H9 (cell line): ENCODE measurements at regions not wholly inside any gene's neighbourhood (a gene's known extent, or its start where the extent isn't known, plus 50 kb on each side); places are given as distances from the start of the nearest gene placed in this dataset.

Experiments used
- DNase-seq: peaks from one replicate; pipeline ENCODE4 v3.0.0-alpha.2; 2017
- H2AFZ ChIP-seq: one replicate; pipeline ENCODE4 v1.6.1; 2013; ENCODE audit warnings: mild to moderate bottlenecking, low read length, control low read depth, moderate library complexity
- H2AK5ac ChIP-seq: 2 replicates; pipeline ENCODE4 v1.6.1; 2013; ENCODE audit warnings: low read length, control low read depth, mixed read lengths; ENCODE audit not compliant: insufficient read length
- H2BK120ac ChIP-seq: one replicate; pipeline ENCODE4 v1.6.1; 2013; ENCODE audit warnings: low read depth, mild to moderate bottlenecking, low read length, control low read depth, inconsistent platforms; ENCODE audit not compliant: poor library complexity, severe bottlenecking
- H2BK12ac ChIP-seq: 2 replicates; pipeline ENCODE4 v1.6.1; 2013; ENCODE audit warnings: low read length, control low read depth, mixed read lengths, low read depth; ENCODE audit not compliant: insufficient read length
- H2BK15ac ChIP-seq: 2 replicates; pipeline ENCODE4 v1.6.1; 2013; ENCODE audit warnings: low read depth, low read length, control low read depth
- H2BK20ac ChIP-seq: one replicate; pipeline ENCODE4 v1.6.1; 2013; ENCODE audit warnings: low read depth, mild to moderate bottlenecking, low read length, control low read depth, inconsistent platforms; ENCODE audit not compliant: poor library complexity, severe bottlenecking
- H2BK5ac ChIP-seq: 2 replicates; pipeline ENCODE4 v1.6.1; 2013; ENCODE audit warnings: low read length, control low read depth, mixed read lengths; ENCODE audit not compliant: insufficient read length
- H3K14ac ChIP-seq: 2 replicates; pipeline ENCODE4 v1.6.1; 2013; ENCODE audit warnings: low read length, control low read depth; ENCODE audit not compliant: insufficient read depth
- H3K18ac ChIP-seq: 2 replicates; pipeline ENCODE4 v1.6.1; 2013; ENCODE audit warnings: low read depth, mild to moderate bottlenecking, mixed read lengths, low read length, control low read depth; ENCODE audit not compliant: insufficient read length
- H3K23ac ChIP-seq: 2 replicates; pipeline ENCODE4 v1.6.1; 2013; ENCODE audit warnings: low read length, control low read depth, mixed read lengths, low read depth; ENCODE audit not compliant: insufficient read length
- H3K23me2 ChIP-seq: 2 replicates; pipeline ENCODE4 v1.6.1; 2013; ENCODE audit warnings: low read depth, mild to moderate bottlenecking, mixed read lengths, low read length, control low read depth; ENCODE audit not compliant: insufficient read length, poor library complexity, severe bottlenecking
- H3K27ac ChIP-seq: 2 replicates; pipeline ENCODE4 v1.5.1; 2013; ENCODE audit warnings: low read length, control low read depth, mixed read lengths, low read depth; ENCODE audit not compliant: insufficient read length
- H3K27me3 ChIP-seq: 2 replicates; pipeline ENCODE4 v1.6.1; 2013; ENCODE audit warnings: low read length, control low read depth, inconsistent platforms; ENCODE audit not compliant: insufficient read depth
- H3K4ac ChIP-seq: 2 replicates; pipeline ENCODE4 v1.6.1; 2013; ENCODE audit warnings: low read depth, mild to moderate bottlenecking, control low read depth, inconsistent platforms, low read length, moderate library complexity
- H3K4me1 ChIP-seq: 2 replicates; pipeline ENCODE4 v1.6.1; 2013; ENCODE audit warnings: low read length, control low read depth, inconsistent platforms; ENCODE audit not compliant: insufficient read depth
- H3K4me2 ChIP-seq: 2 replicates; pipeline ENCODE4 v1.6.1; 2013; ENCODE audit warnings: low read length, control low read depth, mixed read lengths; ENCODE audit not compliant: insufficient read length, insufficient read depth
- H3K56ac ChIP-seq: 2 replicates; pipeline ENCODE4 v1.6.1; 2013; ENCODE audit warnings: low read depth, mild to moderate bottlenecking, mixed read lengths, low read length, control low read depth; ENCODE audit not compliant: insufficient read length
- H3K79me1 ChIP-seq: 2 replicates; pipeline ENCODE4 v1.6.1; 2013; ENCODE audit warnings: low read depth, mild to moderate bottlenecking, moderate library complexity, low read length, control low read depth, inconsistent platforms; ENCODE audit not compliant: insufficient read depth, poor library complexity, severe bottlenecking
- H3K79me2 ChIP-seq: 2 replicates; pipeline ENCODE4 v1.6.1; 2013; ENCODE audit warnings: low read length, control low read depth, inconsistent platforms; ENCODE audit not compliant: insufficient read depth
- H3K9ac ChIP-seq: 2 replicates; pipeline ENCODE4 v1.6.1; 2013; ENCODE audit warnings: low read length, control low read depth, mixed read lengths; ENCODE audit not compliant: insufficient read length; ENCODE audit errors: extremely low read depth
- H3K9me3 ChIP-seq: one replicate; pipeline ENCODE4 v1.6.1; 2013; ENCODE audit warnings: low read depth, low read length, inconsistent platforms; ENCODE audit not compliant: control insufficient read depth
- H3T11ph ChIP-seq: one replicate; pipeline ENCODE4 v1.6.1; 2013; ENCODE audit warnings: mild to moderate bottlenecking, low read length, control low read depth, inconsistent platforms
- H4K20me1 ChIP-seq: one replicate; pipeline ENCODE4 v1.6.1; 2013; ENCODE audit not compliant: control insufficient read depth, insufficient read length, insufficient read depth
- H4K5ac ChIP-seq: 2 replicates; pipeline ENCODE4 v1.6.1; 2013; ENCODE audit warnings: low read depth, mild to moderate bottlenecking, mixed read lengths, low read length, control low read depth; ENCODE audit not compliant: insufficient read length
- H4K8ac ChIP-seq: replicated peaks from 2 replicates; pipeline ENCODE4 v1.6.1; 2013; ENCODE audit warnings: low read length, control low read depth, mixed read lengths, low read depth; ENCODE audit not compliant: insufficient read length
- H4K91ac ChIP-seq: 2 replicates; pipeline ENCODE4 v1.6.1; 2013; ENCODE audit warnings: low read depth, mild to moderate bottlenecking, moderate library complexity, mixed read lengths, low read length, control low read depth; ENCODE audit not compliant: insufficient read length
- H3K27ac Mint-ChIP-seq, 3 experiments: 2 replicates in 2 of 3; 3 replicates in 1 of 3; pipeline ENCODE4 v1.8.0; 2020 to 2021; ENCODE audit warnings: mixed read lengths in 3 of 3, mild to moderate bottlenecking in 1 of 3, moderate library complexity in 1 of 3
- H3K27me3 Mint-ChIP-seq: 2 replicates; pipeline ENCODE4 v1.8.0; 2021; ENCODE audit warnings: low read depth, mild to moderate bottlenecking, moderate library complexity, mixed read lengths
- H3K36me3 Mint-ChIP-seq, 3 experiments: 2 replicates in 2 of 3; 3 replicates in 1 of 3; pipeline ENCODE4 v1.8.0; 2020 to 2021; ENCODE audit warnings: low read depth in 3 of 3, mixed read lengths in 3 of 3; ENCODE audit not compliant: insufficient read depth in 1 of 3
- H3K4me1 Mint-ChIP-seq, 2 experiments: 2 replicates each; pipeline ENCODE4 v1.8.0; 2020; ENCODE audit warnings: mixed read lengths in 2 of 2
- H3K4me3 Mint-ChIP-seq, 2 experiments: 2 replicates in 1 of 2; 3 replicates in 1 of 2; pipeline ENCODE4 v1.8.0; 2020 to 2021; ENCODE audit warnings: mild to moderate bottlenecking in 2 of 2, mixed read lengths in 2 of 2, moderate library complexity in 1 of 2
- H3K9me3 Mint-ChIP-seq, 2 experiments: 2 replicates in 1 of 2; 3 replicates in 1 of 2; pipeline ENCODE4 v1.8.0; 2020; ENCODE audit warnings: mild to moderate bottlenecking in 2 of 2, mixed read lengths in 2 of 2, moderate library complexity in 1 of 2
- TF ChIP-seq, protein P1 (sequence below): fragments of 200-600 bp; sonication (generic); conservative IDR thresholded peaks from 3 replicates; pipeline ENCODE4 v1.8.0; 2021; ENCODE audit warnings: antibody characterized with exemption, mild to moderate bottlenecking

DNA sequence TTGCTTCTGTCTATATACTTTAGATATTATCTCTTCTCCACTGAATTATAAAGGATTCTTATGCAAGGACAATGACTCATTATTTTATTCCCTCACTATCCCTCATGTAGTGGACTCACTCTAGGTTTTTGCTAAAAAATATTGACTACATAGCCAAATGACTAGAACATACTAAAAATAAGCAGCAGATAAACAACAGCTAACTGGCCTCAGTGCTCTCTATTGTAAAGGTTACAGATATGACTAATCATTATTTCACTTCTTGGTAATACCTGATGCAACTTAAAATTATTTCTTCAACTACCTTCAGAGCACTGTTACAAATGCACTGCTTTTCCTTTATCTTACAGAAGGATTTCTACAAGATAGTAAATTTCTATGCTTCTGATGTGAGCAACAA is 147.6 kb upstream of the DEPDC1 start:
- Mint-ChIP-seq H3K27me3 (no peaks in the 10 kb centered on the region), H3K4me3 (no peak overlapping the region), H3K9me3 (no peaks in the 10 kb centered on the region), H3K4me1 (0 out of 4 replicates have a peak, but pooled peaks cover 0 to under 1% of the 10 kb centered on the region in 2 experiments), H3K36me3 (no peaks in the 10 kb centered on the region), H3K27ac (no peak overlapping the region)
- Histone ChIP-seq H3K23ac (no peak overlapping the region), H2BK20ac (no peak overlapping the region), H3K9me3 (no peaks in the 10 kb centered on the region), H3K79me1 (no peaks in the 10 kb centered on the region), H3K23me2 (no peaks in the 10 kb centered on the region), H3K18ac (no peak overlapping the region), H3K4me1 (no peaks in the 10 kb centered on the region), H3K9ac (no peak overlapping the region), H3K79me2 (no peaks in the 10 kb centered on the region), H4K8ac (no peak overlapping the region), H2BK12ac (no peak overlapping the region), H3K27ac (no peak overlapping the region), H3K56ac (no peak overlapping the region), H4K5ac (no peak overlapping the region), H2AFZ (no peak overlapping the region), H3K27me3 (no peaks in the 10 kb centered on the region), H3K4me2 (no peak overlapping the region), H2BK120ac (no peak overlapping the region), H4K91ac (no peak overlapping the region), H2BK5ac (no peak overlapping the region), H3T11ph (no peak overlapping the region), H3K4ac (no peak overlapping the region), H3K14ac (no peak overlapping the region), H2BK15ac (no peak overlapping the region), H2AK5ac (no peak overlapping the region), H4K20me1 (no peaks in the 10 kb centered on the region)
- DNase-seq = no peak
- TF ChIP-seq, protein P1, sequence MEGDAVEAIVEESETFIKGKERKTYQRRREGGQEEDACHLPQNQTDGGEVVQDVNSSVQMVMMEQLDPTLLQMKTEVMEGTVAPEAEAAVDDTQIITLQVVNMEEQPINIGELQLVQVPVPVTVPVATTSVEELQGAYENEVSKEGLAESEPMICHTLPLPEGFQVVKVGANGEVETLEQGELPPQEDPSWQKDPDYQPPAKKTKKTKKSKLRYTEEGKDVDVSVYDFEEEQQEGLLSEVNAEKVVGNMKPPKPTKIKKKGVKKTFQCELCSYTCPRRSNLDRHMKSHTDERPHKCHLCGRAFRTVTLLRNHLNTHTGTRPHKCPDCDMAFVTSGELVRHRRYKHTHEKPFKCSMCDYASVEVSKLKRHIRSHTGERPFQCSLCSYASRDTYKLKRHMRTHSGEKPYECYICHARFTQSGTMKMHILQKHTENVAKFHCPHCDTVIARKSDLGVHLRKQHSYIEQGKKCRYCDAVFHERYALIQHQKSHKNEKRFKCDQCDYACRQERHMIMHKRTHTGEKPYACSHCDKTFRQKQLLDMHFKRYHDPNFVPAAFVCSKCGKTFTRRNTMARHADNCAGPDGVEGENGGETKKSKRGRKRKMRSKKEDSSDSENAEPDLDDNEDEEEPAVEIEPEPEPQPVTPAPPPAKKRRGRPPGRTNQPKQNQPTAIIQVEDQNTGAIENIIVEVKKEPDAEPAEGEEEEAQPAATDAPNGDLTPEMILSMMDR = no peak
